ENCODE measurements at regions not wholly inside any gene's neighbourhood (a gene's known extent, or its start where the extent isn't known, plus 50 kb on each side); places are given as distances from the start of the nearest gene placed in this dataset.

DNA sequence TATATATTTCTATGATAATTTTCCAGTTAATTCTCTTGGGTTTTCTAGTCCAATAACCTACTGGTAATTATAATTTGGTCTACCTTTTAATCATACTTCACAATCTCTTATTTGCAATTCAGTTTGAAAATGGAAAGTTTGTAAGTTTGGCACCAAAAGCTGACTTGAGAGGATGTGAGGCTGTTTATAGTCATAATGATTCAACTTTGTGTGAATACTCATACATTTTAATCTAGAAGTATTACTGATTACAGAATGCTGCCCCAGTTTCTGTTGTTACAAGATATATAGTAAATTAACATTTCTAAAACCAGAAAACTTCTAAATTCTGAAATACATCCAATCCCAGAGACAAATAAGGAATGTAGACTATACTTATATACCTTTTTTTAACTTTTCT, 158.2 kb downstream of the SLC38A4 start:
- TF ChIP-seq, protein P1, sequence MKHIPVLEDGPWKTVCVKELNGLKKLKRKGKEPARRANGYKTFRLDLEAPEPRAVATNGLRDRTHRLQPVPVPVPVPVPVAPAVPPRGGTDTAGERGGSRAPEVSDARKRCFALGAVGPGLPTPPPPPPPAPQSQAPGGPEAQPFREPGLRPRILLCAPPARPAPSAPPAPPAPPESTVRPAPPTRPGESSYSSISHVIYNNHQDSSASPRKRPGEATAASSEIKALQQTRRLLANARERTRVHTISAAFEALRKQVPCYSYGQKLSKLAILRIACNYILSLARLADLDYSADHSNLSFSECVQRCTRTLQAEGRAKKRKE (CRISPR knock-in tag; IDR thresholded peaks at IDR 0.05; ENCODE audit: low read depth): no peak
- TF ChIP-seq, protein P2, sequence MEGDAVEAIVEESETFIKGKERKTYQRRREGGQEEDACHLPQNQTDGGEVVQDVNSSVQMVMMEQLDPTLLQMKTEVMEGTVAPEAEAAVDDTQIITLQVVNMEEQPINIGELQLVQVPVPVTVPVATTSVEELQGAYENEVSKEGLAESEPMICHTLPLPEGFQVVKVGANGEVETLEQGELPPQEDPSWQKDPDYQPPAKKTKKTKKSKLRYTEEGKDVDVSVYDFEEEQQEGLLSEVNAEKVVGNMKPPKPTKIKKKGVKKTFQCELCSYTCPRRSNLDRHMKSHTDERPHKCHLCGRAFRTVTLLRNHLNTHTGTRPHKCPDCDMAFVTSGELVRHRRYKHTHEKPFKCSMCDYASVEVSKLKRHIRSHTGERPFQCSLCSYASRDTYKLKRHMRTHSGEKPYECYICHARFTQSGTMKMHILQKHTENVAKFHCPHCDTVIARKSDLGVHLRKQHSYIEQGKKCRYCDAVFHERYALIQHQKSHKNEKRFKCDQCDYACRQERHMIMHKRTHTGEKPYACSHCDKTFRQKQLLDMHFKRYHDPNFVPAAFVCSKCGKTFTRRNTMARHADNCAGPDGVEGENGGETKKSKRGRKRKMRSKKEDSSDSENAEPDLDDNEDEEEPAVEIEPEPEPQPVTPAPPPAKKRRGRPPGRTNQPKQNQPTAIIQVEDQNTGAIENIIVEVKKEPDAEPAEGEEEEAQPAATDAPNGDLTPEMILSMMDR (IDR thresholded peaks at IDR 0.05): no peak
- no peak for TF ChIP-seq POLR2A (IDR thresholded peaks at IDR 0.05; ENCODE audit: low read length)
- TF ChIP-seq RARB (CRISPR knock-in tag; IDR thresholded peaks at IDR 0.05): no peak
- TF ChIP-seq, protein P3, sequence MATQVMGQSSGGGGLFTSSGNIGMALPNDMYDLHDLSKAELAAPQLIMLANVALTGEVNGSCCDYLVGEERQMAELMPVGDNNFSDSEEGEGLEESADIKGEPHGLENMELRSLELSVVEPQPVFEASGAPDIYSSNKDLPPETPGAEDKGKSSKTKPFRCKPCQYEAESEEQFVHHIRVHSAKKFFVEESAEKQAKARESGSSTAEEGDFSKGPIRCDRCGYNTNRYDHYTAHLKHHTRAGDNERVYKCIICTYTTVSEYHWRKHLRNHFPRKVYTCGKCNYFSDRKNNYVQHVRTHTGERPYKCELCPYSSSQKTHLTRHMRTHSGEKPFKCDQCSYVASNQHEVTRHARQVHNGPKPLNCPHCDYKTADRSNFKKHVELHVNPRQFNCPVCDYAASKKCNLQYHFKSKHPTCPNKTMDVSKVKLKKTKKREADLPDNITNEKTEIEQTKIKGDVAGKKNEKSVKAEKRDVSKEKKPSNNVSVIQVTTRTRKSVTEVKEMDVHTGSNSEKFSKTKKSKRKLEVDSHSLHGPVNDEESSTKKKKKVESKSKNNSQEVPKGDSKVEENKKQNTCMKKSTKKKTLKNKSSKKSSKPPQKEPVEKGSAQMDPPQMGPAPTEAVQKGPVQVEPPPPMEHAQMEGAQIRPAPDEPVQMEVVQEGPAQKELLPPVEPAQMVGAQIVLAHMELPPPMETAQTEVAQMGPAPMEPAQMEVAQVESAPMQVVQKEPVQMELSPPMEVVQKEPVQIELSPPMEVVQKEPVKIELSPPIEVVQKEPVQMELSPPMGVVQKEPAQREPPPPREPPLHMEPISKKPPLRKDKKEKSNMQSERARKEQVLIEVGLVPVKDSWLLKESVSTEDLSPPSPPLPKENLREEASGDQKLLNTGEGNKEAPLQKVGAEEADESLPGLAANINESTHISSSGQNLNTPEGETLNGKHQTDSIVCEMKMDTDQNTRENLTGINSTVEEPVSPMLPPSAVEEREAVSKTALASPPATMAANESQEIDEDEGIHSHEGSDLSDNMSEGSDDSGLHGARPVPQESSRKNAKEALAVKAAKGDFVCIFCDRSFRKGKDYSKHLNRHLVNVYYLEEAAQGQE (IDR thresholded peaks at IDR 0.05): no peak

All from A549 (cell line).